ENCODE measurements at regions not wholly inside any gene's neighbourhood (a gene's known extent, or its start where the extent isn't known, plus 50 kb on each side); places are given as distances from the start of the nearest gene placed in this dataset.

GRCh38 chr15:39275066-39275465 lies 305.8 kb upstream of the THBS1 start:
- no peak overlapping the region for H3K27ac ChIP-seq (ENCODE audit: low read depth, low read length, poor library complexity, severe bottlenecking)
- H3K4me1 ChIP-seq (ENCODE audit: insufficient read depth, low read length, poor library complexity, severe bottlenecking) = no peaks in the 10 kb centered on the region
- no peak for DNase-seq (ENCODE audit: low spot score)
- no TSS peak for BruUV-seq (replicated peaks)
- no peak for TF ChIP-seq EZH2phosphoT487 (IDR thresholded peaks at IDR 0.05; ENCODE audit: borderline replicate concordance, low read depth, low read length)
- no peak for TF ChIP-seq CTCF (conservative IDR thresholded peaks at IDR 0.05; ENCODE audit: low read length)
- intact Hi-C loops (cut with micrococcal nuclease; ENCODE audit: unreplicated experiment) = no loop called here
- H3K4me3 ChIP-seq (ENCODE audit: low read depth, low read length, poor library complexity, severe bottlenecking) = no peak overlapping the region
- CTCF ChIA-PET (ENCODE audit: unreplicated experiment) = no interaction called here
- POLR2A ChIA-PET = no interaction called here
- H3K4me2 ChIP-seq (ENCODE audit: low read length) = no peak overlapping the region
- no peaks in the 10 kb centered on the region for H3K9me2 ChIP-seq (ENCODE audit: insufficient read depth, low read length)
- H4K20me1 ChIP-seq (ENCODE audit: insufficient read depth, low read length) = no peaks in the 10 kb centered on the region
- H3K36me3 ChIP-seq (ENCODE audit: insufficient read depth, low read length) = no peaks in the 10 kb centered on the region
- no peaks in the 10 kb centered on the region for H3K79me2 ChIP-seq (ENCODE audit: insufficient read depth, low read depth, low read length)
- no peaks in the 10 kb centered on the region for H3K9me3 ChIP-seq (ENCODE audit: low read length)
- H2AFZ ChIP-seq (ENCODE audit: low read length) = no peak overlapping the region

GRCh38 chr15:39279311-39279710 lies 301.6 kb upstream of the THBS1 start:
- H3K9me3 ChIP-seq (ENCODE audit: low read length) = no peaks in the 10 kb centered on the region
- ChIA-PET POLR2A (interaction anchor here (0.7 kb wide), 1 partner anchor 8 kb away, joined by 3 read pairs; no protein-coding TSS in a partner anchor), CTCF (ENCODE audit: unreplicated experiment) (no interaction called here)
- no peaks in the 10 kb centered on the region for H3K4me1 ChIP-seq (ENCODE audit: insufficient read depth, low read length, poor library complexity, severe bottlenecking)
- no peaks in the 10 kb centered on the region for H3K79me2 ChIP-seq (ENCODE audit: insufficient read depth, low read depth, low read length)
- H2AFZ ChIP-seq (ENCODE audit: low read length) = no peak overlapping the region
- no peaks in the 10 kb centered on the region for H3K36me3 ChIP-seq (ENCODE audit: insufficient read depth, low read length)
- TF ChIP-seq CTCF (conservative IDR thresholded peaks at IDR 0.05; ENCODE audit: low read length) (no peak), EZH2phosphoT487 (IDR thresholded peaks at IDR 0.05; ENCODE audit: borderline replicate concordance, low read depth, low read length) (no peak)
- H3K9me2 ChIP-seq (ENCODE audit: insufficient read depth, low read length) = no peaks in the 10 kb centered on the region
- no peaks in the 10 kb centered on the region for H4K20me1 ChIP-seq (ENCODE audit: insufficient read depth, low read length)
- H3K4me3 ChIP-seq (ENCODE audit: low read depth, low read length, poor library complexity, severe bottlenecking) = no peak overlapping the region
- H3K4me2 ChIP-seq (ENCODE audit: low read length) = no peak overlapping the region
- intact Hi-C loops (cut with micrococcal nuclease; ENCODE audit: unreplicated experiment) = no loop called here
- no peak for DNase-seq (ENCODE audit: low spot score)
- H3K27ac ChIP-seq (ENCODE audit: low read depth, low read length, poor library complexity, severe bottlenecking) = no peak overlapping the region
- no TSS peak for BruUV-seq (replicated peaks)

GRCh38 chr15:39281094-39281493 lies 299.8 kb upstream of the THBS1 start:
- Histone ChIP-seq H3K36me3 (ENCODE audit: insufficient read depth, low read length) (no peaks in the 10 kb centered on the region), H3K9me3 (ENCODE audit: low read length) (no peaks in the 10 kb centered on the region), H3K27ac (ENCODE audit: low read depth, low read length, poor library complexity, severe bottlenecking) (no peak overlapping the region), H3K4me3 (ENCODE audit: low read depth, low read length, poor library complexity, severe bottlenecking) (no peak overlapping the region), H3K9me2 (ENCODE audit: insufficient read depth, low read length) (no peaks in the 10 kb centered on the region), H3K4me1 (ENCODE audit: insufficient read depth, low read length, poor library complexity, severe bottlenecking) (no peaks in the 10 kb centered on the region), H3K4me2 (ENCODE audit: low read length) (no peak overlapping the region), H2AFZ (ENCODE audit: low read length) (no peak overlapping the region), H3K79me2 (ENCODE audit: insufficient read depth, low read depth, low read length) (no peaks in the 10 kb centered on the region), H4K20me1 (ENCODE audit: insufficient read depth, low read length) (no peaks in the 10 kb centered on the region)
- BruUV-seq (replicated peaks) = no TSS peak
- intact Hi-C loops (cut with micrococcal nuclease; ENCODE audit: unreplicated experiment) = no loop called here
- no peak for TF ChIP-seq CTCF (conservative IDR thresholded peaks at IDR 0.05; ENCODE audit: low read length)
- TF ChIP-seq EZH2phosphoT487 (IDR thresholded peaks at IDR 0.05; ENCODE audit: borderline replicate concordance, low read depth, low read length) = no peak
- DNase-seq (ENCODE audit: low spot score) = no peak
- ChIA-PET POLR2A (no interaction called here), CTCF (ENCODE audit: unreplicated experiment) (no interaction called here)

All from OCI-LY7 (cell line).